Right atrium auricular region (tissue), 2 donors: ENCODE measurements at regions not wholly inside any gene's neighbourhood (a gene's known extent, or its start where the extent isn't known, plus 50 kb on each side); places are given as distances from the start of the nearest gene placed in this dataset.
"Not testable (repeated sequence)": the region's sequence is repeated elsewhere in the genome, so short reads cannot be mapped to it uniquely, and the experiment has no call there.

Source experiments
- DNase-seq: peaks from one replicate; pipeline ENCODE4 v3.0.0-alpha.2; 2019; ENCODE audit warnings: low spot score
- H3K27ac ChIP-seq, 2 donors: fragments of 200-600 bp; sonication (generic); 1 replicate in 1 of 2; 2 replicates in 1 of 2; pipeline ENCODE4 v1.5.1; 2016 to 2019
- H3K27me3 ChIP-seq, 2 donors: fragments of 200-600 bp; sonication (generic); one replicate each; pipeline versions ENCODE4 v1.5.1 to v1.6.0; 2017 to 2019
- H3K36me3 ChIP-seq: fragments of 200-600 bp; sonication (generic); one replicate; pipeline ENCODE4 v1.5.1; 2016
- H3K4me1 ChIP-seq, 2 donors: fragments of 200-600 bp; sonication (generic); one replicate each; pipeline versions ENCODE4 v1.5.1 to v1.6.0; 2017 to 2019
- H3K4me3 ChIP-seq, 2 donors: fragments of 200-600 bp; sonication (generic); 1 replicate in 1 of 2; 2 replicates in 1 of 2; pipeline ENCODE4 v1.5.1; 2017 to 2019; ENCODE audit warnings: mild to moderate bottlenecking in 1 of 2, moderate library complexity in 1 of 2
- H3K9me3 ChIP-seq, 2 donors: fragments of 200-600 bp; sonication (generic); one replicate each; pipeline ENCODE4 v1.5.1; 2019
- TF ChIP-seq, protein P1 (sequence below), 2 donors: fragments of 200-600 bp; sonication (generic); IDR thresholded peaks; one replicate each; pipeline ENCODE4 v1.5.1; 2019; ENCODE audit warnings: antibody characterized with exemption in 2 of 2

- Histone ChIP-seq H3K9me3 (no peaks in the 10 kb centered on the region), H3K4me1 (no peaks in the 10 kb centered on the region), H3K36me3 (no peaks in the 10 kb centered on the region), H3K4me3 (no peak overlapping the region), H3K27me3 (no peaks in the 10 kb centered on the region), H3K27ac (no peak overlapping the region)
- DNase-seq: no peak
- TF ChIP-seq, protein P1, sequence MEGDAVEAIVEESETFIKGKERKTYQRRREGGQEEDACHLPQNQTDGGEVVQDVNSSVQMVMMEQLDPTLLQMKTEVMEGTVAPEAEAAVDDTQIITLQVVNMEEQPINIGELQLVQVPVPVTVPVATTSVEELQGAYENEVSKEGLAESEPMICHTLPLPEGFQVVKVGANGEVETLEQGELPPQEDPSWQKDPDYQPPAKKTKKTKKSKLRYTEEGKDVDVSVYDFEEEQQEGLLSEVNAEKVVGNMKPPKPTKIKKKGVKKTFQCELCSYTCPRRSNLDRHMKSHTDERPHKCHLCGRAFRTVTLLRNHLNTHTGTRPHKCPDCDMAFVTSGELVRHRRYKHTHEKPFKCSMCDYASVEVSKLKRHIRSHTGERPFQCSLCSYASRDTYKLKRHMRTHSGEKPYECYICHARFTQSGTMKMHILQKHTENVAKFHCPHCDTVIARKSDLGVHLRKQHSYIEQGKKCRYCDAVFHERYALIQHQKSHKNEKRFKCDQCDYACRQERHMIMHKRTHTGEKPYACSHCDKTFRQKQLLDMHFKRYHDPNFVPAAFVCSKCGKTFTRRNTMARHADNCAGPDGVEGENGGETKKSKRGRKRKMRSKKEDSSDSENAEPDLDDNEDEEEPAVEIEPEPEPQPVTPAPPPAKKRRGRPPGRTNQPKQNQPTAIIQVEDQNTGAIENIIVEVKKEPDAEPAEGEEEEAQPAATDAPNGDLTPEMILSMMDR (IDR thresholded peaks at IDR 0.05): no peak
These were observed 349.8 kb downstream of the DLEU7 start for GRCh38 chr13:50493683-50494082.

DNA sequence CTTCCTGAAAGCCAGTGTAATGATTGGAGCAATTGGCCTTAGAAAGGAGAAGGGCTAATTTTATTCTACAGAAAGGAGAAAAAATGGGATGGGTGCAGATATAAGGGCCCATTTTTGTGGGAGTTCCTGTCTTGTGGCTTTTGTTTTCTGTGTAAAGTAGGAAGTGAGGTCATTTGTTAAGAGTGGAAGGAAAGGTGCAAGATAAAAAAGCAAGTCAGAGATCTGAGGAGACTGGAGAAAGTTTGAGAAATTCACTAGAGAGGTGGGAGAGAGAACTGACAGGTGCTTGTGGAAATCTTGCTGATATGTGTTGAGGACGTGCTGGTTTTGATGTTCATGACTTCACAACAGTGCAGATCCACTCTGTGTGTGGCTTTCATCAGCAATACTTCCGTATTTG lies 349.4 kb downstream of the DLEU7 start:
- Histone ChIP-seq H3K4me3 (no peak overlapping the region), H3K4me1 (no peaks in the 10 kb centered on the region), H3K27me3 (no peaks in the 10 kb centered on the region), H3K27ac (no peak overlapping the region), H3K36me3 (no peaks in the 10 kb centered on the region), H3K9me3 (no peaks in the 10 kb centered on the region)
- DNase-seq: no peak
- TF ChIP-seq, protein P1 (IDR thresholded peaks at IDR 0.05): no peak

DNA sequence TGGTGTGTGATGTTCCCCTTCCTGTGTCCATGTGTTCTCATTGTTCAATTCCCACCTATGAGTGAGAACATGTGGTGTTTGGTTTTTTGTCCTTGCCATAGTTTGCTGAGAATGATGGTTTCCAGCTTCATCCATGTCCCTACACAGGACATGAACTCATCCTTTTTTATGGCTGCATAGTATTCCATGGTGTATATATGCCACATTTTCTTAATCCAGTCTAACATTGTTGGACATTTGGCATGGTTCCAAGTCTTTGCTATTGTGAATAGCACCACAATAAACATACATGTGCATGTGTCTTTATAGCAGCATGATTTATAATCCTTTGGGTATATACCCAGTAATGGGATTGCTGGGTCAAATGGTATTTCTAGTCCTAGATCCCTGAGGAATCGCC lies 340.3 kb downstream of the DLEU7 start:
- H3K27ac ChIP-seq, H3K36me3 ChIP-seq, H3K9me3 ChIP-seq, H3K4me1 ChIP-seq, H3K4me3 ChIP-seq, DNase-seq, H3K27me3 ChIP-seq: not testable (repeated sequence)

DNA sequence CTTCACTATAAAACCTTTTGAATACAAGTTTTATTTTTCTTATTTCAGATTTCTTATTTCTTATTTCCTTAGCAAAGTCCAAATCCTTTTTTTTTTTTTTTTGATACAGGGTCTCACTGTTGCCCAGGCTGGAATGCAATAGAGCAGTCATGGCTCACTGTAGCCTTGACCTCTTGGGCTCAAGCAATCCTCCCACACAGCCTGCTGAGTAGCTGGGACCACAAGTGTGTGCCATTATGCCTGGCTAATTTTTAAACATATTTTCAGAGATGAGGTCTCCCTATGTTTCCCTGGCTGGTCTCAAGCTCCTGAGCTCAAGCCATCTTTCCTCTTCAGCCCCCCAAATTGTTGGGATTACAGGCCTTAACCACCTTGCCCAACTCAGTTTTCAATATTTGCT lies 334.3 kb downstream of the DLEU7 start:
- Histone ChIP-seq H3K27me3 (no peaks in the 10 kb centered on the region), H3K4me3 (no peak overlapping the region), H3K4me1 (peaks cover 0 to 25% of the 10 kb centered on the region in 2 donors), H3K36me3 (no peaks in the 10 kb centered on the region), H3K27ac (no peak overlapping the region), H3K9me3 (no peaks in the 10 kb centered on the region)
- TF ChIP-seq, protein P1 (IDR thresholded peaks at IDR 0.05): no peak
- DNase-seq: no peak

DNA sequence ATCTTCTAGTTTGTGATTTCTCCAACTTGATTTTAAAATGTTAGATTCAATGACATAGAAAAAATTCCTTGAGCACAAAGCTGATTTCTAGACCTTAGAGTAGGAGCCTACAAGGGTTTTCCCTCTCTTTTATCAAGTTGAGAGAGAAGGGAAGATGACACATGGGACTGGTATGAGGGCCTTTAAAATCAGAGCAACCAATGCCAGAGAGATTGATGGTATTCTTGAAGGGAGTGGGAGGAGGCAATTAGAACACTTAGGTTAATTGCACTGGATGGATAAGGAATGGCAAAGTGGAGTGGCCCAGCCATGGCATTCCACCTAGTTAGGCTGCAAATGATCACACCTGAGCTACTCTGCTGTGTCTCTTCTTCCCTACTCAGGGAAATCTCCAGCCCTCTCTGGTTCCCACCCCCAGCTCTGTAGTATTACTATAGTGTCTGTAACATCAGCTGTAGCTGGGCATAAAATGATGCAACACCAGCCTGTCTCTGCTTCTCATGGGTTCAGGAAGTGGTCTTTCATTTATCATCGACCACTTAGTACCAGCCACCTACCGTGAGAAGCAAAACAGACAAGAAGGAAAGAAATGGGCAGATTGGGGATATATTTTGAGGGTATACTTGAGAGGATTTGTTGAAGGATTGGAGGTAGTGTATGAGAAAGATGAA lies 333.6 kb downstream of the DLEU7 start:
- Histone ChIP-seq H3K36me3 (no peaks in the 10 kb centered on the region), H3K4me3 (no peak overlapping the region), H3K27ac (no peak overlapping the region), H3K9me3 (no peaks in the 10 kb centered on the region), H3K4me1 (peaks cover 0 to 27% of the 10 kb centered on the region in 2 donors), H3K27me3 (no peaks in the 10 kb centered on the region)
- TF ChIP-seq, protein P1 (IDR thresholded peaks at IDR 0.05): no peak
- no peak for DNase-seq

DNA sequence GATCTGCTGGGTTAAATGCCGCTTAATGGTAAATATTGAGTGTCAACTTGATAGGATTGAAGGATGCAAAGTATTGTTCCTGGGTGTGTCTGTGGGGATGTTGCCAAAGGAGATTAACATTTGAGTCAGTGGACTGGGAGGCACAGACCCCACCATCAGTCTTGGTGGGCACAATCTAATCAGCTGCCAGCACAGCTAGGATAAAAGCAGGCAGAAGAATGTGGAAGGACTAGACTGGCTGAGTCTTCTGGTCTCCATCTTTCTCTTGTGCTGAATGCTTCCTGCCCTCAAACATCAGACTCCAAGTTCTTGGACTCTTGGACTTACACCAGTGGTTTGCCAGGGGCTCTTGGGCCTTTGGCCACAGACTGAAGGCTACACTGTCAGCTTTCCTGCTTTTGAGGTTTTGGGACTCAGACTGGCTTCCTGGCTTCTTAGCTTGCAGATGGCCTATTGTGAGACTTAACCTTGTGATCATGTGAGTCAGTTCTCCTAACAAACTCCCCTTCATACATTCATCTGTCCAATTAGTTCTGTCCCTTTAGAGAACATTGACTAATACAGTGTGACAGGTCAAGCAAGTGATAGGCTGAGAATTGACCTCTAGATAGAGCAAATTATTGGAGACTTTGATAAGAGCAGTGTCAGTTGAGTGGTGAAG lies 332.5 kb downstream of the DLEU7 start:
- not testable (repeated sequence) for H3K36me3 ChIP-seq, H3K4me3 ChIP-seq, H3K27me3 ChIP-seq, H3K9me3 ChIP-seq, H3K27ac ChIP-seq, DNase-seq
- H3K4me1 ChIP-seq: peaks cover 0 to 27% of the 10 kb centered on the region in 2 donors
